ENCODE measurements at regions not wholly inside any gene's neighbourhood (a gene's known extent, or its start where the extent isn't known, plus 50 kb on each side); places are given as distances from the start of the nearest gene placed in this dataset.

DNA sequence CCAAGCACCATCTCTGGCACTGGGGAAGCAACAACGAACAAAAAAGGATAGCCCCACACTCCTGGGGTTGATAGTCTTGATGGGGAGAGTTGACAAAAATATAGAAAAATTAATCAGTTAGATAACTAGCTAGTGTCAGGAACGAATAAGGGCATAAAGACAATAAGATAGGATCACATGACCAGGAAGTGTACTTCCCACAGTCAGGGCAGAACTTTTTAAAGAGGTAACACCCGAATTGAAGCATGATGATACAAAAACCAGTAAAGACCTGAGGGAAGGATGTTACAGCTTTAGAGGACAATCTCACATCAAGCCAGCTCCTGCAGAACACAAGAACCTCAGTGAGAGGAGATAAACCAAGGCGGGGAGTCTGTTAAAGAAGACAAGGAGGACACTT, 295.4 kb upstream of the CRIM1 start:
- H3K4me3 ChIP-seq (ENCODE audit: control insufficient read depth, low read depth, low read length), result no peak overlapping the region
- TF ChIP-seq, protein P1, sequence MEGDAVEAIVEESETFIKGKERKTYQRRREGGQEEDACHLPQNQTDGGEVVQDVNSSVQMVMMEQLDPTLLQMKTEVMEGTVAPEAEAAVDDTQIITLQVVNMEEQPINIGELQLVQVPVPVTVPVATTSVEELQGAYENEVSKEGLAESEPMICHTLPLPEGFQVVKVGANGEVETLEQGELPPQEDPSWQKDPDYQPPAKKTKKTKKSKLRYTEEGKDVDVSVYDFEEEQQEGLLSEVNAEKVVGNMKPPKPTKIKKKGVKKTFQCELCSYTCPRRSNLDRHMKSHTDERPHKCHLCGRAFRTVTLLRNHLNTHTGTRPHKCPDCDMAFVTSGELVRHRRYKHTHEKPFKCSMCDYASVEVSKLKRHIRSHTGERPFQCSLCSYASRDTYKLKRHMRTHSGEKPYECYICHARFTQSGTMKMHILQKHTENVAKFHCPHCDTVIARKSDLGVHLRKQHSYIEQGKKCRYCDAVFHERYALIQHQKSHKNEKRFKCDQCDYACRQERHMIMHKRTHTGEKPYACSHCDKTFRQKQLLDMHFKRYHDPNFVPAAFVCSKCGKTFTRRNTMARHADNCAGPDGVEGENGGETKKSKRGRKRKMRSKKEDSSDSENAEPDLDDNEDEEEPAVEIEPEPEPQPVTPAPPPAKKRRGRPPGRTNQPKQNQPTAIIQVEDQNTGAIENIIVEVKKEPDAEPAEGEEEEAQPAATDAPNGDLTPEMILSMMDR (conservative IDR thresholded peaks at IDR 0.05; ENCODE audit: control insufficient read depth, insufficient read depth, low read depth, low read length), result no peak
- no peak for DNase-seq (ENCODE audit: low read depth)

DNA sequence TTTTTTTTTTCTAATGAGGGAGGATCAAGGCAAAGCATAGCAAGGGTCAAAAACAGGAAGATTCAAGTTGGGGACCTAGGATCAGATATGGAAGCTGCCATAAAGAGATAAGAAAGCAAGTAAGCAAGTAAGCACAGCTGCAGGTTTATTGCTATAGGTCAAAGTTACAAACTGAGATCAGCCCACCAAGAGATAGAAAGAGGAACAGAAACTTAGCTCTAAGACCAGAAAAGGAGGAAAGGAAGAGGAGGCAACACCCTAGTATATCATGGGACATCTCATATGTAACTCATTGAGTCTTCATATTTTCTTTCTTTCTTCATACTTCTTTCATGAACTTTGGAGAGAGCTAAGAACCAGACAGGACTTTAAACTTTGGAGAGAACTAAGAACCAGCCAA, 295.9 kb upstream of the CRIM1 start:
- no peak overlapping the region for H3K4me3 ChIP-seq (ENCODE audit: control insufficient read depth, low read depth, low read length)
- DNase-seq (ENCODE audit: low read depth), result no peak
- TF ChIP-seq, protein P1 (conservative IDR thresholded peaks at IDR 0.05; ENCODE audit: control insufficient read depth, insufficient read depth, low read depth, low read length), result no peak

DNA sequence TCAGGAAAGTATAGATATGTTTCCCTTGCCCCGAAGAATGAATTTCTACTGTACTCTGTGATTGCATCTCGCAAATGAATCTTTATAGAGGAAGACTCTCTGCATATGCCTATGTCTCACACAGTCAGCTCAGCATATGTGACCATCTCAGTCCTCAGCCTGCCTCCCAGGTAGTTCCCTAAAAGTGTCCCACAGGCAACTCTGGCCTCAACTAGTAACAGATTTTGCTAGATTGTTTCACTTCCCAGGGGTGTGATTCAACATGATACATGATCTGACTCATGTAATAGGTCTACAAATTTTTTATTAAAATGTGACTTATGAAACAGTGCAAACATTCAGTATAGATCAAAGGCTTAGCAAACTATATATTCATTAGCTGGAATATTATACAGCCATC, 296.6 kb upstream of the CRIM1 start:
- TF ChIP-seq, protein P1 (conservative IDR thresholded peaks at IDR 0.05; ENCODE audit: control insufficient read depth, insufficient read depth, low read depth, low read length), result no peak
- no peak for DNase-seq (ENCODE audit: low read depth)

DNA sequence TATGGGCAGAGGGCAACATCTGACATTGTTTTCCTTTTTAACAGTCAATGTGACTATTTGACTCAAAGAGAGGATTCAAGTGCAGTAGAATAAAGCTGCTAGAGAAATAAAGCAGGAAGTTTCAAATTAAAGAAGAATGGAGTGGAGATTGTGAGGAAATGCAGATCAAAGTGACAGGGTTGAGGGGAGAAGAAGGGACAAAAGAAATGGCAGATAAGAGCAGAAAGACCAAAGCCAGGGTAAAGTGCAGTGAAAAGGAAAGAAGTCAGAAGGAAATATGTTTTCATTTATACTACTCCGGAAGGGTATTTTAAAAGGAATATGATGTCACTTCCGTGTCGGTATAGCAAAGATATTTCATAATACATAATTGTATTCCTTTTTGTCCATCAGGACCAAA, 297.5 kb upstream of the CRIM1 start:
- no peak for DNase-seq (ENCODE audit: low read depth)
- no peak overlapping the region for H3K4me3 ChIP-seq (ENCODE audit: control insufficient read depth, low read depth, low read length)
- TF ChIP-seq, protein P1 (conservative IDR thresholded peaks at IDR 0.05; ENCODE audit: control insufficient read depth, insufficient read depth, low read depth, low read length), result no peak

More for the DNA sequence above, 296.6 kb upstream of the CRIM1 start:
- no peak overlapping the region for H3K4me3 ChIP-seq (ENCODE audit: control insufficient read depth, low read depth, low read length)

DNA sequence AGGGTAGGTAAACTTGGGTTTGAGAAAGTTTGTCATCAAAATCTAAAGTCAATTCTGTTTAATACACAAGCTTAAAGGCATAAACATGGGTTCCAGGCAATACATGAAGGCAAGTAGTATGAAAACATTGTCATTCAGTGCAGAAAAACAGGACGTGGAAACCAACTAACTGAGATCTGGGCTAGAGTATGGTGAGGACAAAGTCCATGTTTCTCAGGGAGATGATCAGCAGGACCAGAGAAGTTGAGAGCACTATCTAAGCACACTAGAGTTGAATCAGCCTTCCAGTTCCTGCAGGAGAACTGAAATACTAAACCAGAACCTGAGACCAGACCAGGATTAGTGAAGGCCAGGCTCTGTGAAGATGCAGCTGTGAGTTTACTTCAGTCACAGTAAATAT, 302.8 kb upstream of the CRIM1 start:
- no peak for DNase-seq (ENCODE audit: low read depth)
- TF ChIP-seq, protein P1 (conservative IDR thresholded peaks at IDR 0.05; ENCODE audit: control insufficient read depth, insufficient read depth, low read depth, low read length), result no peak
- H3K4me3 ChIP-seq (ENCODE audit: control insufficient read depth, low read depth, low read length), result no peak overlapping the region

DNA sequence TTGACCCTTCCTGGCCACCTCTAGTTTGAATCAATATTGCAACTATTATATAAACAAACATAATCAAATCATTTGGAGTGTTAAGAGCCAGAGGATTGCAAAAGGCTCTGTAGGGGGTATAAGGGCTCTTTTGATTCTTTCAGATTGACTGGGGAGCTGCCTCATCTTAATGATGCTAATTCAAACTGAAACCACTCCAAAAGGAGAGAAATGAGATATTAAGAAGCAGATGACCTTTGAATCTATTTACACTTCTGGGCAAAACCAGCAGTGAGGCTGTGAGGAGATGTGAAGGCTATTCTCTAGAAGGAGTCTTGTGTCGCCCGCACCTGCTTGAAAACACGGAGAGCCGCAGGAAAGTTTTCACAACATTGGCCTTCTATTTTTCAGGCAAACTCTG, 311.2 kb upstream of the CRIM1 start:
- DNase-seq (ENCODE audit: low read depth), result no peak
- H3K4me3 ChIP-seq (ENCODE audit: control insufficient read depth, low read depth, low read length), result no peak overlapping the region
- TF ChIP-seq, protein P1 (conservative IDR thresholded peaks at IDR 0.05; ENCODE audit: control insufficient read depth, insufficient read depth, low read depth, low read length), result no peak

DNA sequence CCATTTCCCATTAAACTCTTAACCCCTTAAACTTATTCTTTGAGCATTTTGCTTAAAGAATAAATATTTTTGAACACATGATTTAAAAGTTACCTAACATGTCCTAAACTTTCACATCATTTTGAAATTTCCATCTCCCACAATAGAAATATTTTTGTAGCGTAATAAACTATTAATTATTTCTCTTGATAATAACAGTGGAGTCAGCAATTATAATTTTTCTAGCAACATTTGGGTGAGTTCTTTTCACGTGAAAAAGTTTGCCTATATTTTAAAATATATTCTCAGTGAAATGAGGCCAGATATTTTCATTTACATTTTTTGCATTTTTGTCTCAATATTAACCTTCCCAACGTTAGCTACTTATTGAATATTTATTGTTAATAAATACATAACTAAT, 320.4 kb upstream of the CRIM1 start:
- DNase-seq (ENCODE audit: low read depth), result no peak
- TF ChIP-seq, protein P1 (conservative IDR thresholded peaks at IDR 0.05; ENCODE audit: control insufficient read depth, insufficient read depth, low read depth, low read length), result no peak

More for the DNA sequence above, 320.4 kb upstream of the CRIM1 start:
- no peak overlapping the region for H3K4me3 ChIP-seq (ENCODE audit: control insufficient read depth, low read depth, low read length)
